Transverse colon (tissue), 4 donors: ENCODE measurements at regions not wholly inside any gene's neighbourhood (a gene's known extent, or its start where the extent isn't known, plus 50 kb on each side); places are given as distances from the start of the nearest gene placed in this dataset.
A peak's percentile ranks its signal among the peaks of the same experiment; 100 is the strongest.
"Not testable (repeated sequence)": the region's sequence is repeated elsewhere in the genome, so short reads cannot be mapped to it uniquely, and the experiment has no call there.

Source experiments
- DNase-seq: peaks from one replicate; pipeline ENCODE4 v3.0.0-alpha.2; 2019
- H3K27ac ChIP-seq, 4 donors: fragments of 200-600 bp; sonication (generic); 2 replicates each; pipeline ENCODE4 v1.5.1; 2016 to 2018; ENCODE audit warnings: inconsistent platforms in 4 of 4
- H3K27me3 ChIP-seq: fragments of 200-600 bp; sonication (generic); 2 replicates; pipeline ENCODE4 v1.5.1; 2017; ENCODE audit warnings: inconsistent platforms
- H3K36me3 ChIP-seq, 4 donors: fragments of 200-600 bp; sonication (generic); 2 replicates each; pipeline ENCODE4 v1.5.1; 2017 to 2019; ENCODE audit warnings: inconsistent platforms in 4 of 4
- H3K4me1 ChIP-seq, 4 donors: fragments of 200-600 bp; sonication (generic); 2 replicates each; pipeline ENCODE4 v1.5.1; 2017 to 2020; ENCODE audit warnings: inconsistent platforms in 4 of 4
- H3K4me3 ChIP-seq, 4 donors: fragments of 200-600 bp; sonication (generic); 1 replicate in 1 of 4; 2 replicates in 3 of 4; pipeline versions ENCODE4 v1.5.1 to v1.6.1; 2017 to 2019; ENCODE audit warnings: inconsistent platforms in 4 of 4
- H3K9me3 ChIP-seq, 2 donors: fragments of 200-600 bp; sonication (generic); 2 replicates each; pipeline ENCODE4 v1.5.1; 2017 to 2019; ENCODE audit warnings: inconsistent platforms in 2 of 2
- WGBS, 2 donors: methylation state at CpG; one replicate each; pipeline ENCODE4 v1.1.5; 2018; ENCODE audit warnings: low coverage in 1 of 2; 5-methylcytosine and 5-hydroxymethylcytosine counted together
- in situ Hi-C, 4 donors: fragments of 200-750 bp; cut with MboI; loops; one replicate each; pipeline versions ENCODE4 v1.15.0 to v1.15.1; 2017; ENCODE audit warnings: low sequenced_read_pairs in 3 of 4, low pct_ligation_motif_present in 1 of 4, low pct_unique_long_range_greater_than_20kb in 1 of 4
- intact Hi-C: fragments of 100-400 bp; cut with DNase I; formaldehyde crosslinking; loops from one replicate; pipeline ENCODE4 v1.15.1; 2023; ENCODE audit warnings: low total_unique reads

GRCh38 chr17:30645875-30646274 is 168.7 kb downstream of the GOSR1 start:
- 32% methylated on average over 7 of the region's 7 CpGs; no CpG with 5 or more reads in 1 of the 2 donors for WGBS, 2 donors
- H3K27ac ChIP-seq, H3K27me3 ChIP-seq, H3K9me3 ChIP-seq, H3K4me1 ChIP-seq, H3K36me3 ChIP-seq, DNase-seq, in situ Hi-C loops, intact Hi-C loops, H3K4me3 ChIP-seq: not testable (repeated sequence)

GRCh38 chr17:30644713-30645112 is 167.5 kb downstream of the GOSR1 start:
- intact Hi-C loops, H3K9me3 ChIP-seq, H3K27ac ChIP-seq, H3K4me3 ChIP-seq, DNase-seq, H3K36me3 ChIP-seq, H3K4me1 ChIP-seq, H3K27me3 ChIP-seq, in situ Hi-C loops: not testable (repeated sequence)
- WGBS, 2 donors, result no CpG with 5 or more reads among the region's 8 CpGs

GRCh38 chr17:30644287-30644686 is 167.1 kb downstream of the GOSR1 start:
- H3K27ac ChIP-seq, intact Hi-C loops, DNase-seq, H3K4me1 ChIP-seq, H3K4me3 ChIP-seq, in situ Hi-C loops, H3K36me3 ChIP-seq, H3K9me3 ChIP-seq, H3K27me3 ChIP-seq: not testable (repeated sequence)
- 83% methylated on average over 7 of the region's 9 CpGs; no CpG with 5 or more reads in 1 of the 2 donors for WGBS, 2 donors

- H3K4me1 ChIP-seq, H3K27ac ChIP-seq, H3K27me3 ChIP-seq, H3K36me3 ChIP-seq, H3K4me3 ChIP-seq, in situ Hi-C loops, intact Hi-C loops, DNase-seq, H3K9me3 ChIP-seq: not testable (repeated sequence)
- 85% methylated on average over 7 of the region's 7 CpGs; no CpG with 5 or more reads in 1 of the 2 donors for WGBS, 2 donors
Measured at GRCh38 chr17:30641428-30641827, 164.2 kb downstream of the GOSR1 start.

- H3K9me3 ChIP-seq, in situ Hi-C loops, H3K4me1 ChIP-seq, H3K27ac ChIP-seq, intact Hi-C loops, H3K27me3 ChIP-seq, H3K36me3 ChIP-seq, DNase-seq, H3K4me3 ChIP-seq: not testable (repeated sequence)
- WGBS, 2 donors, result 71% methylated on average over 3 of the region's 4 CpGs; no CpG with 5 or more reads in 1 of the 2 donors
Measured at GRCh38 chr17:30639391-30639790, 162.2 kb downstream of the GOSR1 start.

GRCh38 chr17:30638968-30639367 is 161.8 kb downstream of the GOSR1 start:
- H3K4me1 ChIP-seq, H3K27ac ChIP-seq, in situ Hi-C loops, intact Hi-C loops, H3K27me3 ChIP-seq, H3K9me3 ChIP-seq, H3K36me3 ChIP-seq, DNase-seq, H3K4me3 ChIP-seq: not testable (repeated sequence)
- 74% methylated on average over 4 of the region's 4 CpGs; no CpG with 5 or more reads in 1 of the 2 donors for WGBS, 2 donors

- DNase-seq, H3K9me3 ChIP-seq, H3K36me3 ChIP-seq, intact Hi-C loops, H3K27me3 ChIP-seq, in situ Hi-C loops, H3K4me3 ChIP-seq, H3K27ac ChIP-seq, H3K4me1 ChIP-seq: not testable (repeated sequence)
- WGBS, 2 donors, result 80 to 97% methylated on average over 1 to 6 of the region's 6 CpGs
Measured at GRCh38 chr17:30631651-30632050, 154.4 kb downstream of the GOSR1 start.

- H3K27me3 ChIP-seq, H3K9me3 ChIP-seq, H3K4me3 ChIP-seq, H3K4me1 ChIP-seq, DNase-seq, H3K36me3 ChIP-seq, in situ Hi-C loops, intact Hi-C loops, H3K27ac ChIP-seq: not testable (repeated sequence)
- WGBS, 2 donors, result 89% methylated on average over 5 of the region's 18 CpGs; no CpG with 5 or more reads in 1 of the 2 donors
Measured at GRCh38 chr17:30625380-30625779, 148.2 kb downstream of the GOSR1 start.

- WGBS, 2 donors, result 94 to 100% methylated on average over 11 to 16 of the region's 16 CpGs
- intact Hi-C loops, H3K4me1 ChIP-seq, DNase-seq, H3K27me3 ChIP-seq, H3K27ac ChIP-seq, in situ Hi-C loops, H3K36me3 ChIP-seq, H3K9me3 ChIP-seq, H3K4me3 ChIP-seq: not testable (repeated sequence)
Measured at GRCh38 chr17:30624180-30624579, 147.0 kb downstream of the GOSR1 start.

GRCh38 chr17:30609682-30610081 is 132.5 kb downstream of the GOSR1 start:
- H3K27me3 ChIP-seq, H3K4me3 ChIP-seq, H3K36me3 ChIP-seq, H3K9me3 ChIP-seq, in situ Hi-C loops, DNase-seq, H3K4me1 ChIP-seq, intact Hi-C loops: not testable (repeated sequence)
- H3K27ac ChIP-seq, result peak overlapping the region in 2 of 4 donors; percentile 31 to 38
- 33 to 46% methylated on average over 2 of the region's 3 CpGs for WGBS, 2 donors
